Activated T-helper 2 cell treated with anti-CD3 and anti-CD28 coated beads, Interferon-gamma antibody, Interleukin-2, Interleukin-4, amounts not matched to agents 10 μg/mL and 5 μg/mL and 100 μg/mL, durations not matched to agents 14 hours and 24 hours and 36 hours (primary cell): ENCODE measurements at regions not wholly inside any gene's neighbourhood (a gene's known extent, or its start where the extent isn't known, plus 50 kb on each side); places are given as distances from the start of the nearest gene placed in this dataset.

Experiments used
- DNase-seq: peaks from one replicate; pipeline ENCODE4 v3.0.0; 2021; ENCODE audit warnings: low spot score
- H3K27ac Mint-ChIP-seq: one replicate; pipeline ENCODE4 v1.8.0; 2021; ENCODE audit warnings: mixed read lengths
- H3K27me3 Mint-ChIP-seq: one replicate; pipeline ENCODE4 v1.8.0; 2021; ENCODE audit warnings: low read depth, mixed read lengths
- H3K36me3 Mint-ChIP-seq: one replicate; pipeline ENCODE4 v1.8.0; 2021; ENCODE audit warnings: low read depth, mixed read lengths
- H3K4me1 Mint-ChIP-seq: one replicate; pipeline ENCODE4 v1.8.0; 2021; ENCODE audit warnings: low read depth, mixed read lengths
- H3K4me3 Mint-ChIP-seq: one replicate; pipeline ENCODE4 v1.8.0; 2021; ENCODE audit warnings: low read depth, mild to moderate bottlenecking, moderate library complexity, mixed read lengths
- H3K9me3 Mint-ChIP-seq: one replicate; pipeline ENCODE4 v1.8.0; 2021; ENCODE audit warnings: mixed read lengths
- intact Hi-C: fragments of 100-400 bp; cut with micrococcal nuclease; formaldehyde crosslinking; loops from one replicate; pipeline ENCODE4 v1.15.1; 2023

- Mint-ChIP-seq H3K36me3 (no peaks in the 10 kb centered on the region), H3K27me3 (no peaks in the 10 kb centered on the region), H3K9me3 (no peaks in the 10 kb centered on the region), H3K4me1 (no peaks in the 10 kb centered on the region), H3K4me3 (no peak overlapping the region), H3K27ac (no peak overlapping the region)
- intact Hi-C loops, result no loop called here
- no peak for DNase-seq
Measured at GRCh38 chr12:128069359-128069997, 197.5 kb upstream of the TMEM132C start.

GRCh38 chr12:128073937-128074336, 193.0 kb upstream of the TMEM132C start:
- Mint-ChIP-seq H3K9me3 (peaks cover 17% of the 10 kb centered on the region), H3K4me3 (no peak overlapping the region), H3K27me3 (no peaks in the 10 kb centered on the region), H3K27ac (no peak overlapping the region), H3K36me3 (no peaks in the 10 kb centered on the region), H3K4me1 (no peaks in the 10 kb centered on the region)
- DNase-seq, result no peak
- intact Hi-C loops, result no loop called here

- Mint-ChIP-seq H3K27me3 (no peaks in the 10 kb centered on the region), H3K4me3 (no peak overlapping the region)
Measured at GRCh38 chr12:128075332-128075731, 191.6 kb upstream of the TMEM132C start.

GRCh38 chr12:128076188-128076587, 190.8 kb upstream of the TMEM132C start:
- DNase-seq, result no peak
- Mint-ChIP-seq H3K4me3 (no peak overlapping the region), H3K4me1 (no peaks in the 10 kb centered on the region), H3K27me3 (no peaks in the 10 kb centered on the region), H3K27ac (no peak overlapping the region), H3K36me3 (no peaks in the 10 kb centered on the region), H3K9me3 (peaks cover 18% of the 10 kb centered on the region)
- intact Hi-C loops, result no loop called here

More at GRCh38 chr12:128075332-128075731, 191.6 kb upstream of the TMEM132C start:
- intact Hi-C loops, result no loop called here
- Mint-ChIP-seq H3K36me3 (no peaks in the 10 kb centered on the region), H3K9me3 (peaks cover 18% of the 10 kb centered on the region), H3K4me1 (no peaks in the 10 kb centered on the region), H3K27ac (no peak overlapping the region)
- no peak for DNase-seq

GRCh38 chr12:128077211-128077916, 189.6 kb upstream of the TMEM132C start:
- no peak overlapping the region for H3K27ac Mint-ChIP-seq
- no peak for DNase-seq
- H3K36me3 Mint-ChIP-seq, result no peaks in the 10 kb centered on the region
- no peaks in the 10 kb centered on the region for H3K4me1 Mint-ChIP-seq
- no peaks in the 10 kb centered on the region for H3K27me3 Mint-ChIP-seq
- H3K9me3 Mint-ChIP-seq, result peaks cover 18% of the 10 kb centered on the region
- intact Hi-C loops, result no loop called here
- H3K4me3 Mint-ChIP-seq, result no peak overlapping the region

- DNase-seq, result no peak
- no peaks in the 10 kb centered on the region for H3K36me3 Mint-ChIP-seq
Measured at GRCh38 chr12:128077917-128078298, 189.1 kb upstream of the TMEM132C start.

GRCh38 chr12:128078301-128078971, 188.5 kb upstream of the TMEM132C start:
- H3K36me3 Mint-ChIP-seq, result no peaks in the 10 kb centered on the region
- peaks cover 18% of the 10 kb centered on the region for H3K9me3 Mint-ChIP-seq
- H3K4me3 Mint-ChIP-seq, result no peak overlapping the region
- H3K27me3 Mint-ChIP-seq, result no peaks in the 10 kb centered on the region
- H3K4me1 Mint-ChIP-seq, result no peaks in the 10 kb centered on the region
- no peak for DNase-seq
- intact Hi-C loops, result no loop called here
- no peak overlapping the region for H3K27ac Mint-ChIP-seq

More at GRCh38 chr12:128077917-128078298, 189.1 kb upstream of the TMEM132C start:
- Mint-ChIP-seq H3K27me3 (no peaks in the 10 kb centered on the region), H3K4me1 (no peaks in the 10 kb centered on the region), H3K9me3 (peaks cover 18% of the 10 kb centered on the region), H3K27ac (no peak overlapping the region), H3K4me3 (no peak overlapping the region)
- intact Hi-C loops, result no loop called here

GRCh38 chr12:128079446-128079845, 187.5 kb upstream of the TMEM132C start:
- Mint-ChIP-seq H3K4me3 (no peak overlapping the region), H3K9me3 (peaks cover 18% of the 10 kb centered on the region), H3K27ac (no peak overlapping the region), H3K27me3 (no peaks in the 10 kb centered on the region), H3K4me1 (no peaks in the 10 kb centered on the region), H3K36me3 (no peaks in the 10 kb centered on the region)
- intact Hi-C loops, result no loop called here
- DNase-seq, result no peak

GRCh38 chr12:128083132-128083729, 183.7 kb upstream of the TMEM132C start:
- intact Hi-C loops, result no loop called here
- DNase-seq, result no peak
- Mint-ChIP-seq H3K27me3 (no peaks in the 10 kb centered on the region), H3K27ac (no peak overlapping the region), H3K9me3 (peaks cover 4% of the 10 kb centered on the region), H3K4me1 (no peaks in the 10 kb centered on the region), H3K4me3 (no peak overlapping the region), H3K36me3 (no peaks in the 10 kb centered on the region)

- intact Hi-C loops, result no loop called here
- Mint-ChIP-seq H3K4me1 (no peaks in the 10 kb centered on the region), H3K27ac (no peak overlapping the region), H3K9me3 (peaks cover 11% of the 10 kb centered on the region), H3K4me3 (no peak overlapping the region), H3K27me3 (no peaks in the 10 kb centered on the region), H3K36me3 (no peaks in the 10 kb centered on the region)
- no peak for DNase-seq
Measured at GRCh38 chr12:128088926-128089325, 178.0 kb upstream of the TMEM132C start.

GRCh38 chr12:128089961-128090360, 177.0 kb upstream of the TMEM132C start:
- no peak overlapping the region for H3K4me3 Mint-ChIP-seq
- H3K36me3 Mint-ChIP-seq, result no peaks in the 10 kb centered on the region
- no peak for DNase-seq
- no peak overlapping the region for H3K27ac Mint-ChIP-seq
- intact Hi-C loops, result no loop called here
- H3K9me3 Mint-ChIP-seq, result peaks cover 11% of the 10 kb centered on the region
- H3K4me1 Mint-ChIP-seq, result no peaks in the 10 kb centered on the region
- no peaks in the 10 kb centered on the region for H3K27me3 Mint-ChIP-seq

- no peak overlapping the region for H3K4me3 Mint-ChIP-seq
- intact Hi-C loops, result no loop called here
- no peak overlapping the region for H3K27ac Mint-ChIP-seq
- H3K4me1 Mint-ChIP-seq, result no peaks in the 10 kb centered on the region
- H3K9me3 Mint-ChIP-seq, result peaks cover 11% of the 10 kb centered on the region
- H3K36me3 Mint-ChIP-seq, result no peaks in the 10 kb centered on the region
- no peak for DNase-seq
- H3K27me3 Mint-ChIP-seq, result no peaks in the 10 kb centered on the region
Measured at GRCh38 chr12:128091101-128091720, 175.8 kb upstream of the TMEM132C start.
